ENCODE measurements at regions not wholly inside any gene's neighbourhood (a gene's known extent, or its start where the extent isn't known, plus 50 kb on each side); places are given as distances from the start of the nearest gene placed in this dataset.

- no peak for TF ChIP-seq TMF1 (CRISPR knock-in tag; IDR thresholded peaks at IDR 0.05; ENCODE audit: low read depth)
- TF ChIP-seq ZFP41 (CRISPR knock-in tag; IDR thresholded peaks at IDR 0.05; ENCODE audit: borderline replicate concordance): no peak
- no peak for TF ChIP-seq MNT (IDR thresholded peaks at IDR 0.05)
- TF ChIP-seq ERF (CRISPR knock-in tag; IDR thresholded peaks at IDR 0.05): no peak
- TF ChIP-seq CREB3 (CRISPR knock-in tag; IDR thresholded peaks at IDR 0.05): no peak
- no peak for TF ChIP-seq NKX3-1 (CRISPR knock-in tag; IDR thresholded peaks at IDR 0.05)
- peak; percentile 15; the same call in 1 of the 2 replicates for TF ChIP-seq NFE2L2 (IDR thresholded peaks at IDR 0.05; ENCODE audit: low read length)
- no peak for TF ChIP-seq HNRNPH1 (optimal IDR thresholded peaks at IDR 0.05; ENCODE audit: low read depth, low read length)
- TF ChIP-seq ZNF446 (CRISPR knock-in tag; IDR thresholded peaks at IDR 0.05): no peak
- no peak for TF ChIP-seq CCDC6 (CRISPR knock-in tag; IDR thresholded peaks at IDR 0.05)
- TF ChIP-seq MIER2 (CRISPR knock-in tag; IDR thresholded peaks at IDR 0.05): peak; percentile 94
- no peak for TF ChIP-seq RAD21 (CRISPR knock-in tag; IDR thresholded peaks at IDR 0.05)
- TF ChIP-seq ZNF674 (CRISPR knock-in tag; IDR thresholded peaks at IDR 0.05; ENCODE audit: low read depth): no peak
- no peak for TF ChIP-seq HINFP (CRISPR knock-in tag; IDR thresholded peaks at IDR 0.05; ENCODE audit: low read depth)
- no peak for TF ChIP-seq ZHX2 (IDR thresholded peaks at IDR 0.05; ENCODE audit: low read depth)
- TF ChIP-seq ZHX2 (CRISPR knock-in tag; IDR thresholded peaks at IDR 0.05; ENCODE audit: borderline replicate concordance): no peak
- TF ChIP-seq ZNF230 (CRISPR knock-in tag; IDR thresholded peaks at IDR 0.05): no peak
- TF ChIP-seq ZNF546 (CRISPR knock-in tag; conservative IDR thresholded peaks at IDR 0.05): no peak
- no peak for TF ChIP-seq ZBTB38 (CRISPR knock-in tag; IDR thresholded peaks at IDR 0.05)
- TF ChIP-seq NAIF1 (CRISPR knock-in tag; IDR thresholded peaks at IDR 0.05; ENCODE audit: borderline replicate concordance): no peak
- no peak for TF ChIP-seq HDAC6 (IDR thresholded peaks at IDR 0.05; ENCODE audit: low read depth, low read length)
- TF ChIP-seq ZFP82 (CRISPR knock-in tag; IDR thresholded peaks at IDR 0.05; ENCODE audit: borderline replicate concordance): no peak
These were observed 124.2 kb downstream of the TMEM132E start (continued) for GRCh38 chr17:34703533-34703932.
